ENCODE measurements at regions not wholly inside any gene's neighbourhood (a gene's known extent, or its start where the extent isn't known, plus 50 kb on each side); places are given as distances from the start of the nearest gene placed in this dataset.

DNA sequence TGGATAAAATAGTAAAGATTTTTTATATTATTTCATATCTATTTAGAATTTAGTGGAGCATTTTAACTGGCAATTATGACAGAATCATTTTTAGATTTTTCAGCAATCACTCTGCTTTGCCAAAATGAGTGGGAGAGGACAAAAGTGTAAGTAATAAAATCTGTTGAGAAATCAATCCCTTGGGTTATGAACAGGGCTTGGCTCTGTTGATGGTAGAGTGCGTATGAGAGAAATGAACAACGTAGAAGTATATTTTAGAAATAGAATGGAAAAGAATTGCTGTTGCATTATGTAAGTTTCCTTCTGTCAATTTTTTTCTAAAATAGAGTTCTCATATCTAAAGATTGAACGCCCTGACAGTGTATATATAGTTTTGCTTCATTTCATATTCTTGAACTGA lies 154.1 kb upstream of the PRDM9 start:
- no peak for DNase-seq

DNA sequence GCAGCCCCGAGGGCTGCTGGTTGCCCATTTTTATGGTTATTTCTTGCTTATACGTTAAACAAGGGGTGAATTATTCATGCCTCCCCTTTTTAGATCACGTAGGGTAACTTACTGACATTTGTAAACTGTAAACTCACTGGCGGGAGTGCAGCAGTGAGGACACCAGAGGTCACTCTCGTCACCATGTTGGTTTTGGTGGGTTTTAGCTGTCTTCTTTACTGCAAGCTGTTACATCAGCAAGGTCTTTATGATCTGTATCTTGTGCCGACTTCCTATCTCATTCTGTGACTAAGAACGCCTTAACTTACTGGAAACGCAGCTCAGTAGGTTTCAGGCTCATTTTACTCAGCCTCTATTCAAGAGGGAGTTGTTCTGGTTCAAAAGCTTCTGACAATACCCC lies 155.0 kb upstream of the PRDM9 start:
- DNase-seq = peak; percentile 49

GRCh38 chr5:23343121-23343520 lies 164.3 kb upstream of the PRDM9 start:
- no peak for DNase-seq

DNA sequence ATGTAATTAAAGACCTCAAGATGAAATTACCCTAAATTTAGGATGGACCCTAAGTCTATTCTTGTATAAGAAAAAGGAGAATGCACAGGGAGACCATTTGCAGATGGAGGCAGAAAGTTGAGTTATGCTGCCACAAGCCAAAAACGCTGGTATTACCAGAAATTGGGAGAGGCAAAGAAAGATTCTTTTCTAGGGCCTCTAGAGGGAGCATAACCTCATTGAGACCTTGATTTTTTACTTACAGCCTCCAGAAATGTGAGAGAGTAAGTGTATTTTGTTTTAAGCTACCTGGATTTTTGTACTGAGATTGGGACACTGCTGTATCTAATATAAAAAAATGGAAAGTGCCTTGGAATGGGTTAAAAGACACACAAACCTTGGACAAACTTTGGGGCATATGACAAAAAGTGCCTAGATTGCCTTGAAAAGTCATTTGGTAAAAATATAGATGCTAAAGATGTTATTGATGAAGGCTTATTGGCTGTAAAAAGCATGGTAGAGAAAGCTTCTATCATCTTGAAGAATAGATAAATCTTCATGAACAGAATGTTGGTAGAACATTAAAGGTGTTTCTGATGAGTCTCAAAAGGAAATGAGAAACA lies 174.7 kb upstream of the PRDM9 start:
- no peak for DNase-seq

DNA sequence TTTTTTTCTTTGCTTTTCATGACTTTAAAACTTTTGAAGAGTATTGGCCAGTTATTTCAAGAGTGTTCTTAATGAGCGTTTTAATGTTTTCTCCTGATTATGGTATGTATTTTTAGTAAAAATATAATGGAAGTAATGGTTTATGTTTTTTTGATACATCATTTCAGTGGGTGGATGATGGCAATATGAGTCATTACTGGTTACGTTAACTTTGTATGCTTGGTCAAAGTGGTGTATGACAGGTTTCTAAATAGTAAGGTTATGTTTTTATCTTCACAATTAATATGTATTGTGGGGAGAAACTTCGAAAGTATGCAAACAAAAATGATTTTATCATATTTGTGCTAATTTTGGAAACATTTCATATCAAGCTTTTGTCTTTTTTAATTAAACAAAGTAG lies 176.7 kb upstream of the PRDM9 start:
- DNase-seq = no peak

DNA sequence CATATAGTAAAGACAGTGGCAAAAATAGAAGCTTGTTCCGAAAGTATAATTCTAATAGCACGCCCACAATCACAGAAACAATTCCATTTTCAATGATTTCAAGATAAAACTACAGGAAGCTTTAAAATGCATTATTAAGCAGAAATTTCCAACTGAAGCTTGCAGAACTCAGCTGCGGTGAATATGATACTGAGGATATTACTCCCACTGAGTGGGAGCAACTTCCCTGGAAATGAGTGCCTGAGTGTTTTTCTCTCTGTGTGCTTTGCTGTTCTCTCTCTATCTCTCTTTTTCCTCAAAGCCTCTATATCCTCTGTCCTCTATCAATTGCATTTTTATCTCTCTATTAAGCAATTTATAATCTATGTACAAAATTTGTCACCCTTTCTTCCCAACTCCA lies 187.5 kb upstream of the PRDM9 start:
- DNase-seq = no peak

- DNase-seq = no peak
These were observed 188.4 kb upstream of the PRDM9 start for GRCh38 chr5:23318960-23319359.

GRCh38 chr5:23318166-23318565 lies 189.2 kb upstream of the PRDM9 start:
- no peak for DNase-seq

DNA sequence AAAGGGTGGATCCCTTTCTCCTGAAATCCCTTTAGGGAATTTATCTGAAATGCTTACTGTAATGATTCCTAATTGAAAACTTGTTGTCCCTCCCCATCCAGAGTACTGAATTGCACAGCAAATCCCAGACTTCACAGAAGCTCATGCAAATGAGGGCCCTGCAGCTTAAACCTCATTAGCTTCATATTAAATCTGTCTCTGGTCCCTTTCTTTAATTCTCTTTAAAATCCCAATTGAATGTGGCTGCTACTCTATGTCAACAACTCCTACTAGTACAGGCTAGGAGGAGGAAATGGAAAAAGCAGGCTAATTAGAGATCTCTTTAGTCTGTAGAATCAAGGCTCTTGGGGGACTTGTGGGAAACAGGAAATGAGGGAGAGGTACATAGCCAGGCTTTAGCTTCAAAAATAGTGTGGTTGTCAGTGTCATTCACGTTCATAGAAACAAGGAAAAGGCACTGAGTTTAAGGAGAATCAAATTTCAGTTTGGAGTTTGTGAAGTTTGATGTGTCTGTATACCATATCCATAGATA lies 191.3 kb upstream of the PRDM9 start:
- DNase-seq = no peak

GRCh38 chr5:23314827-23315226 lies 192.6 kb upstream of the PRDM9 start:
- no peak for DNase-seq

GRCh38 chr5:23305055-23305454 lies 202.4 kb upstream of the PRDM9 start:
- no peak for DNase-seq

DNA sequence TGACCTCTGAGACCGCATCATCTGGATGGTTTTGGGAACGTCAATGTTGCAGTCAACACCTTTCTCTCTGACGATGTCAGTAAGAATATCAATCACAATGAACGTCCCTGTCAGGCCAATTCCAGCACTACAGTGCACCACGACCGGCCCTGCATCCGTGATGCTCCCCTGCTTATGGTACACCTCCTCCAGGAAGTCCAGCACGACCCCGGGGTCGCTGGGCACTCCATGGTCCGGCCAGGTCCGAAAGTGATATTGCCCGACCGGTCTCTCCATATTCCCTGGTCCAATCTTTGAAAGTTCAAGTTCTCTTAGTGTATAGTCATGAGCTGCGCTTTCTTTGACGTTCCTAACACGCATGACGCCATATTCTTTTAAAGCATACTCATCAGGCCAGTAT lies 203.6 kb upstream of the PRDM9 start:
- no peak for DNase-seq

GRCh38 chr5:23303435-23303834 lies 204.0 kb upstream of the PRDM9 start:
- no peak for DNase-seq

- DNase-seq = no peak
These were observed 205.0 kb upstream of the PRDM9 start for GRCh38 chr5:23302438-23302837.

- DNase-seq = no peak
These were observed 218.2 kb upstream of the PRDM9 start for GRCh38 chr5:23289162-23289561.

- no peak for DNase-seq
These were observed 222.8 kb upstream of the PRDM9 start for GRCh38 chr5:23284656-23285055.

DNA sequence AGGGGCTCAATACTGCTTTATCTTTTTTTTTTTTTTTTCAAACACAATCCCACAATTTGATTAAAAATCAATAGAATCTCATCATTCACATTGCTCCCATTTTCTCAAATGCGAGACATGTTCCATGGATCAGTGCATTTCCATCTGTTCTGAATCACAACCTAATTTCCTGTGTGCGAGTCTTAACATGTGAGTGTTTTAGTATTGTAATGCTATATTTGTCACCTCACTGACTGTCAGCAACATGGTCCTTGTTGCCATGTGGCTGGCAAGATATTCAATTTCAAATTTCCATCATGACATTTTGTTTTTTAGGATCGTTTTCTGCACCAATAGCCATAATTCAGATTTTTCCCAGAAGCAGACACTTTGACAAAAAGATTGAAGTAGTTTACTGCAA lies 233.2 kb upstream of the PRDM9 start:
- no peak for DNase-seq

- DNase-seq = no peak
These were observed 237.4 kb upstream of the PRDM9 start for GRCh38 chr5:23269981-23270380.

- no peak for DNase-seq
These were observed 239.3 kb upstream of the PRDM9 start for GRCh38 chr5:23268136-23268535.

DNA sequence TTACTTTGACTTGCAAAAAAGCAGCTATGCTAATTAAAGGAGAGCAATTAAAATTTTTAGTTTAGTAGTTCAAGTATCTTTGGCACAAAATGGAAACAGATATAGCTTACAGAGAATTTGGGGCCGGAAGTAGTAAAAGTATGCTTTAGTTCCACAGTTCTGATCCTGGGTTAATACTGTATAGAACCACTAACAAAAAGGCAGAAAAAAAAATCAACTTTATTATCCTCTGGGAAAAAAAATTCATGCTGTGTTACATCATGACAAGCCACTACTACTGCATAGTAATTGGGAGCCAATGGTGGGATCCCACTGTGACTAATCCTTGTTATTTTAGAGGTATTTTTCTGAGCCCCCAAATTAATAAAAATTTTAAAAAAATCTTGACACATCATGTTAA lies 246.8 kb upstream of the PRDM9 start:
- DNase-seq = no peak

DNA sequence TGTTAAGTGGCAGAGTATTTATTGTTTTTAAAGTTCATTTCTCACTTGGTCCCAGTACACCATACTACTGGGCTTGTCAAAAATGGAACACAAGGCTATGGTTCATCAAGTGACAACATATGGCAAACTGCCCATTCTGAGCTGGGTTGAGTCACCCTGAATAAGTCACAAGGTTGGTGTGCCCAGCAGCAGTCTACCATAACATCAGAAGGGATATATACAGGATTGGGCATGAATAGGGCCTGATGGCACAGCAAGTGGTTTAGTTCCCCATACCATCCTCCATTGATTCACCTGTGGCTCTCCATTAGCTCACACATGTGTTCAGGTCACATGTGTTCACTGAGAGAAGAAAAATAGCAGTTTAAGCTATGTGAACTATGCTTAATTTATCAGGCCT lies 249.8 kb upstream of the PRDM9 start:
- DNase-seq = no peak

GRCh38 chr5:23253621-23254198 lies 253.7 kb upstream of the PRDM9 start:
- no peak for DNase-seq

DNA sequence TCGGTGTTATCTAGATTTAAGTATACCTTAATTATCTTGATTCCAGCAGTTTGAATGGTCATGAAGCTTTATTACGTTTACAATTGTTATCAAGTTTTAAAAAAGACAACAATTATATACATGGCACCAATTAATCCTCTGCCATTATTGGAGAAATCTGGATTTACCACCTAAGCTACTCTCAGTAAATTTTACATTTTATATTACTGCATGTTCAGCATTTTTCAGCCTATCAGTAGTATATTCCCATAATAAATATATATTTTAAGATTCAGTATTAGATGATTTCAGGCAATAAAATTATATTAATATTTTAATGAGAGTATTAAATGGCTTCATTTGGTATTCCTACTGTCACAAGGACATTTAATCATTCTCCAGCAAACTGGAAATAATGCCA lies 264.5 kb upstream of the PRDM9 start:
- no peak for DNase-seq

GRCh38 chr5:23235246-23235645 lies 272.2 kb upstream of the PRDM9 start:
- DNase-seq = no peak

GRCh38 chr5:23234197-23234596 lies 273.2 kb upstream of the PRDM9 start:
- no peak for DNase-seq
